DOHH2 (cell line): ENCODE measurements at regions not wholly inside any gene's neighbourhood (a gene's known extent, or its start where the extent isn't known, plus 50 kb on each side); places are given as distances from the start of the nearest gene placed in this dataset.

ENCODE experiments used
- H3F3A ChIP-seq: fragments of 200-600 bp; sonication (generic), shearing (Covaris generic); 2 replicates; pipeline ENCODE4 v1.6.0; 2016; ENCODE audit warnings: antibody characterized with exemption, mild to moderate bottlenecking; ENCODE audit not compliant: control insufficient read depth, insufficient read depth
- H3K27ac ChIP-seq: fragments of 200-600 bp; sonication (generic); 2 replicates; pipeline ENCODE4 v1.5.1; 2014; ENCODE audit warnings: low read depth, mild to moderate bottlenecking, low read length, moderate library complexity
- H3K27me3 ChIP-seq: fragments of 200-600 bp; sonication (generic); 2 replicates; pipeline ENCODE4 v1.6.1; 2014; ENCODE audit warnings: mild to moderate bottlenecking, low read length, mixed read lengths; ENCODE audit not compliant: control insufficient read depth
- H3K36me3 ChIP-seq: fragments of 200-600 bp; sonication (generic); 2 replicates; pipeline ENCODE4 v1.6.1; 2014; ENCODE audit warnings: mild to moderate bottlenecking, low read length, moderate library complexity, mixed read lengths; ENCODE audit not compliant: control insufficient read depth
- H3K4me1 ChIP-seq: fragments of 200-600 bp; sonication (generic); 2 replicates; pipeline ENCODE4 v1.6.1; 2014; ENCODE audit warnings: mild to moderate bottlenecking, low read length, mixed read lengths; ENCODE audit not compliant: control insufficient read depth
- H3K4me2 ChIP-seq: fragments of 200-600 bp; sonication (generic); 2 replicates; pipeline ENCODE4 v1.6.0; 2014; ENCODE audit warnings: mild to moderate bottlenecking, low read length, moderate library complexity
- H3K4me3 ChIP-seq: fragments of 200-600 bp; sonication (generic); 2 replicates; pipeline ENCODE4 v1.5.1; 2014; ENCODE audit warnings: mild to moderate bottlenecking, low read length, mixed read lengths
- H3K79me2 ChIP-seq: fragments of 200-600 bp; sonication (generic); 2 replicates; pipeline ENCODE4 v1.6.1; 2014; ENCODE audit warnings: mild to moderate bottlenecking, low read length, mixed read lengths; ENCODE audit not compliant: control insufficient read depth
- H3K9me2 ChIP-seq: fragments of 200-600 bp; sonication (generic); replicated peaks from 2 replicates; pipeline ENCODE4 v1.6.1; 2014; ENCODE audit warnings: mild to moderate bottlenecking, low read length, mixed read lengths; ENCODE audit not compliant: control insufficient read depth
- H3K9me3 ChIP-seq: fragments of 200-600 bp; sonication (generic); 2 replicates; pipeline ENCODE4 v1.6.1; 2014; ENCODE audit warnings: antibody characterized with exemption, low read length, mixed read lengths; ENCODE audit not compliant: control insufficient read depth, insufficient read depth
- H4K20me1 ChIP-seq: fragments of 200-600 bp; sonication (generic); 2 replicates; pipeline ENCODE4 v1.6.0; 2014; ENCODE audit warnings: low read depth, mild to moderate bottlenecking, antibody characterized with exemption, low read length, moderate library complexity; ENCODE audit not compliant: control insufficient read depth, insufficient read depth
- CTCF ChIP-seq: fragments of 200-600 bp; sonication (generic); IDR thresholded peaks from one replicate; pipeline ENCODE4 v1.5.1; 2014; ENCODE audit warnings: antibody characterized with exemption, mild to moderate bottlenecking, low read depth, low read length; ENCODE audit not compliant: poor library complexity, severe bottlenecking
- EZH2phosphoT487 ChIP-seq: fragments of 200-600 bp; sonication (generic); IDR thresholded peaks from 2 replicates; pipeline ENCODE4 v1.6.1; 2017; ENCODE audit warnings: borderline replicate concordance, mild to moderate bottlenecking, antibody characterized with exemption, low read length, moderate library complexity, mixed read lengths

GRCh38 chr20:24138951-24139350 is 150.4 kb upstream of the GGTLC1 start:
- no peak overlapping the region for H3K4me2 ChIP-seq

GRCh38 chr20:24138196-24138857 is 149.7 kb upstream of the GGTLC1 start:
- no peaks in the 10 kb centered on the region for H4K20me1 ChIP-seq
- no peak overlapping the region for H3K27ac ChIP-seq
- no peak overlapping the region for H3K4me2 ChIP-seq
- no peaks in the 10 kb centered on the region for H3K79me2 ChIP-seq
- peaks cover 11% of the 10 kb centered on the region; the same call in 1 of the 2 replicates for H3K9me3 ChIP-seq
- no peaks in the 10 kb centered on the region for H3K36me3 ChIP-seq
- no peak for TF ChIP-seq CTCF
- no peak for TF ChIP-seq EZH2phosphoT487
- no peaks in the 10 kb centered on the region for H3K9me2 ChIP-seq
- no peaks in the 10 kb centered on the region for H3F3A ChIP-seq
- H3K27me3 ChIP-seq = no peaks in the 10 kb centered on the region
- H3K4me1 ChIP-seq = no peaks in the 10 kb centered on the region
- H3K4me3 ChIP-seq = no peak overlapping the region

More at GRCh38 chr20:24138951-24139350, 150.4 kb upstream of the GGTLC1 start:
- Histone ChIP-seq H3K27ac (no peak overlapping the region), H3K27me3 (no peaks in the 10 kb centered on the region), H3K9me2 (no peaks in the 10 kb centered on the region), H3K36me3 (no peaks in the 10 kb centered on the region), H4K20me1 (no peaks in the 10 kb centered on the region), H3K4me3 (no peak overlapping the region), H3K4me1 (no peaks in the 10 kb centered on the region), H3K79me2 (no peaks in the 10 kb centered on the region), H3F3A (no peaks in the 10 kb centered on the region), H3K9me3 (peaks cover 11% of the 10 kb centered on the region; the same call in 1 of the 2 replicates)
- TF ChIP-seq EZH2phosphoT487 (no peak), CTCF (no peak)

GRCh38 chr20:24136659-24137246 is 148.2 kb upstream of the GGTLC1 start:
- H3K27ac ChIP-seq = no peak overlapping the region
- peaks cover 11% of the 10 kb centered on the region; the same call in 1 of the 2 replicates for H3K9me3 ChIP-seq
- H3K36me3 ChIP-seq = no peaks in the 10 kb centered on the region
- no peaks in the 10 kb centered on the region for H3F3A ChIP-seq
- H3K27me3 ChIP-seq = no peaks in the 10 kb centered on the region
- no peak overlapping the region for H3K4me3 ChIP-seq
- no peaks in the 10 kb centered on the region for H3K4me1 ChIP-seq
- no peak overlapping the region for H3K4me2 ChIP-seq
- H3K9me2 ChIP-seq = no peaks in the 10 kb centered on the region
- no peaks in the 10 kb centered on the region for H3K79me2 ChIP-seq
- H4K20me1 ChIP-seq = no peaks in the 10 kb centered on the region
- TF ChIP-seq EZH2phosphoT487 (no peak), CTCF (no peak)
